HG02938 (cell line): ENCODE measurements at regions not wholly inside any gene's neighbourhood (a gene's known extent, or its start where the extent isn't known, plus 50 kb on each side); places are given as distances from the start of the nearest gene placed in this dataset.

ENCODE experiments used
- ATAC-seq: cut with Tn5 transposase; IDR thresholded peaks from one replicate; pipeline ENCODE4 v1.9.1; 2021; ENCODE audit warnings: mild to moderate bottlenecking, moderate library complexity; ENCODE audit not compliant: unreplicated experiment

- no peak for ATAC-seq
Observed at GRCh38 chr1:83011265-83011664, 987.7 kb downstream of the TTLL7 start.

- no peak for ATAC-seq
Observed at GRCh38 chr1:83006271-83006670, 992.7 kb downstream of the TTLL7 start.

GRCh38 chr1:83000286-83000685 lies 998.6 kb downstream of the TTLL7 start:
- ATAC-seq: no peak

GRCh38 chr1:82995951-82996350 lies 1003.0 kb downstream of the TTLL7 start:
- no peak for ATAC-seq

GRCh38 chr1:82994616-82995263 lies 1004.2 kb downstream of the TTLL7 start:
- no peak for ATAC-seq

GRCh38 chr1:82991569-82991968 lies 1007.4 kb downstream of the TTLL7 start:
- ATAC-seq: no peak

- peak; percentile 94 for ATAC-seq
Observed at GRCh38 chr1:82979593-82980236, 1019.2 kb downstream of the TTLL7 start.

- no peak for ATAC-seq
Observed at GRCh38 chr1:82978461-82979324, 1020.2 kb downstream of the TTLL7 start.

GRCh38 chr1:82972841-82973553 lies 1025.9 kb downstream of the TTLL7 start:
- no peak for ATAC-seq

- no peak for ATAC-seq
Observed at GRCh38 chr1:82969340-82969739, 1029.6 kb downstream of the TTLL7 start.

GRCh38 chr1:82962658-82963057 lies 1036.3 kb downstream of the TTLL7 start:
- ATAC-seq: no peak

GRCh38 chr1:82950606-82951200 lies 1048.2 kb downstream of the TTLL7 start:
- ATAC-seq: no peak

GRCh38 chr1:82948386-82948785 lies 1050.5 kb downstream of the TTLL7 start:
- no peak for ATAC-seq

GRCh38 chr1:82947278-82947677 lies 1051.7 kb downstream of the TTLL7 start:
- ATAC-seq: no peak

- no peak for ATAC-seq
Observed at GRCh38 chr1:82946096-82946605, 1052.8 kb downstream of the TTLL7 start.

- ATAC-seq: no peak
Observed at GRCh38 chr1:82944822-82945221, 1054.1 kb downstream of the TTLL7 start.

- ATAC-seq: no peak
Observed at GRCh38 chr1:82934074-82934473, 1064.9 kb downstream of the TTLL7 start.

GRCh38 chr1:82932727-82933126 lies 1066.2 kb downstream of the TTLL7 start:
- no peak for ATAC-seq

- no peak for ATAC-seq
Observed at GRCh38 chr1:82932207-82932606, 1066.7 kb downstream of the TTLL7 start.

GRCh38 chr1:82931006-82931405 lies 1067.9 kb downstream of the TTLL7 start:
- ATAC-seq: no peak

- no peak for ATAC-seq
Observed at GRCh38 chr1:82927753-82928152, 1071.2 kb downstream of the TTLL7 start.
